ENCODE measurements at regions not wholly inside any gene's neighbourhood (a gene's known extent, or its start where the extent isn't known, plus 50 kb on each side); places are given as distances from the start of the nearest gene placed in this dataset.

DNA sequence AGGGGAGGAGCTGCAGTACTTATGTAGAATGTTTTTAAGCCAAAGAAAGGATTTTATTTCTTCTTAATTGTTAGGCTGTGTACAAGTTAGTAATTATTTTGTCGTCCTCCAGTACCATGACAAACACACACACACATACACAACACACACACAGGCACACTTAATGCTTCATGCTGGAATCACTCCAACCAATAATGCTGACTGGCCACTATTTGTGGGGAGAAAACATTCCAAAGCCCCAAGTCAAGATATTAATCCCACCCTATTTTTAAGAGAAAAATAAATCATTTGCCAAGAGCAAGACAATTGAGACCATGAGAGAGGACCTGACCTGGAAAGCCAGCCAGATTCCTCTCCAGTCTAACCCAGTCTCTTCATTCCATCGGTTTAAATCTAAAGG is 51.8 kb upstream of the TMCO5A start:
- TF ChIP-seq, protein P1, sequence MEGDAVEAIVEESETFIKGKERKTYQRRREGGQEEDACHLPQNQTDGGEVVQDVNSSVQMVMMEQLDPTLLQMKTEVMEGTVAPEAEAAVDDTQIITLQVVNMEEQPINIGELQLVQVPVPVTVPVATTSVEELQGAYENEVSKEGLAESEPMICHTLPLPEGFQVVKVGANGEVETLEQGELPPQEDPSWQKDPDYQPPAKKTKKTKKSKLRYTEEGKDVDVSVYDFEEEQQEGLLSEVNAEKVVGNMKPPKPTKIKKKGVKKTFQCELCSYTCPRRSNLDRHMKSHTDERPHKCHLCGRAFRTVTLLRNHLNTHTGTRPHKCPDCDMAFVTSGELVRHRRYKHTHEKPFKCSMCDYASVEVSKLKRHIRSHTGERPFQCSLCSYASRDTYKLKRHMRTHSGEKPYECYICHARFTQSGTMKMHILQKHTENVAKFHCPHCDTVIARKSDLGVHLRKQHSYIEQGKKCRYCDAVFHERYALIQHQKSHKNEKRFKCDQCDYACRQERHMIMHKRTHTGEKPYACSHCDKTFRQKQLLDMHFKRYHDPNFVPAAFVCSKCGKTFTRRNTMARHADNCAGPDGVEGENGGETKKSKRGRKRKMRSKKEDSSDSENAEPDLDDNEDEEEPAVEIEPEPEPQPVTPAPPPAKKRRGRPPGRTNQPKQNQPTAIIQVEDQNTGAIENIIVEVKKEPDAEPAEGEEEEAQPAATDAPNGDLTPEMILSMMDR (conservative IDR thresholded peaks at IDR 0.05): no peak
- no peak overlapping the region for H3K27ac ChIP-seq

Measured in VCaP (cell line).